GM19467 (cell line): ENCODE measurements at regions not wholly inside any gene's neighbourhood (a gene's known extent, or its start where the extent isn't known, plus 50 kb on each side); places are given as distances from the start of the nearest gene placed in this dataset.

Experiments used
- ATAC-seq: cut with Tn5 transposase; IDR thresholded peaks from one replicate; pipeline ENCODE4 v1.9.1; 2021; ENCODE audit warnings: mild to moderate bottlenecking, moderate library complexity; ENCODE audit not compliant: unreplicated experiment

GRCh38 chr6:80482056-80482455 is 375.6 kb downstream of the BCKDHB start:
- no peak for ATAC-seq

GRCh38 chr6:80480421-80481157 is 374.1 kb downstream of the BCKDHB start:
- ATAC-seq = no peak

GRCh38 chr6:80478030-80478429 is 371.6 kb downstream of the BCKDHB start:
- ATAC-seq = no peak

- ATAC-seq = no peak
Measured at GRCh38 chr6:80477591-80477990, 371.1 kb downstream of the BCKDHB start.

GRCh38 chr6:80472271-80472670 is 365.8 kb downstream of the BCKDHB start:
- no peak for ATAC-seq

GRCh38 chr6:80469977-80470376 is 363.5 kb downstream of the BCKDHB start:
- ATAC-seq = no peak

GRCh38 chr6:80468398-80468797 is 361.9 kb downstream of the BCKDHB start:
- ATAC-seq = no peak

GRCh38 chr6:80467408-80467807 is 360.9 kb downstream of the BCKDHB start:
- ATAC-seq = no peak

- ATAC-seq = no peak
Measured at GRCh38 chr6:80466981-80467380, 360.5 kb downstream of the BCKDHB start.

GRCh38 chr6:80465513-80465912 is 359.0 kb downstream of the BCKDHB start:
- no peak for ATAC-seq

GRCh38 chr6:80464901-80465300 is 358.4 kb downstream of the BCKDHB start:
- no peak for ATAC-seq

GRCh38 chr6:80463197-80463596 is 356.7 kb downstream of the BCKDHB start:
- no peak for ATAC-seq

GRCh38 chr6:80460257-80460865 is 353.9 kb downstream of the BCKDHB start:
- ATAC-seq = no peak

- ATAC-seq = no peak
Measured at GRCh38 chr6:80457439-80457933, 351.0 kb downstream of the BCKDHB start.

- ATAC-seq = no peak
Measured at GRCh38 chr6:80456724-80457438, 350.4 kb downstream of the BCKDHB start.

- ATAC-seq = no peak
Measured at GRCh38 chr6:80454661-80455365, 348.3 kb downstream of the BCKDHB start.

GRCh38 chr6:80454197-80454596 is 347.7 kb downstream of the BCKDHB start:
- no peak for ATAC-seq

GRCh38 chr6:80449726-80450125 is 343.3 kb downstream of the BCKDHB start:
- no peak for ATAC-seq

GRCh38 chr6:80446454-80447045 is 340.1 kb downstream of the BCKDHB start:
- ATAC-seq = no peak

- ATAC-seq = no peak
Measured at GRCh38 chr6:80445751-80446150, 339.3 kb downstream of the BCKDHB start.

GRCh38 chr6:80442366-80442765 is 335.9 kb downstream of the BCKDHB start:
- ATAC-seq = no peak
